Stimulated activated CD4-positive, alpha-beta T cell treated with anti-CD3 and anti-CD28 coated beads, Interleukin-4, amount 100 ng/mL, for 4 hours (primary cell): ENCODE measurements at regions not wholly inside any gene's neighbourhood (a gene's known extent, or its start where the extent isn't known, plus 50 kb on each side); places are given as distances from the start of the nearest gene placed in this dataset.

Experiments
- DNase-seq, 2 experiments: peaks; one replicate each; pipeline ENCODE4 v3.0.0-alpha.2; 2020

DNA sequence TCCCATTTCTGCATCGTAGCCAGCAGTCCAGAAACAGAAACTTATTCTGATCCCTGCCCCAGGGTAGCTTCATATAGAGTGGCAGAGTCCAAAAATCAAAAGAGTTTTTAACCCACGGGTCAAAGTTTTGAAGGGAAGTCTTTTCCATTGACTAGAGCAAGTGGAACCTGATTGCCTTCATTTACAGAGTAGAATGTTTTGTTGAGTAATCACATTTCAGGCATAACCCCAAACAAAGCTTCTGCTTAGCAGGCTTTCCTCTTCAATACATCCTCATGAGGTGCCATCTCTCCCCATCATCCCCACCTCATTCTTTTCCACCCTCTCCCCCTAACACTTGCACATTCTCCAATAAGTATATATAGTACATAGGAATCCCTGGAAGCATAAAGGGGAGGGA is 516.0 kb upstream of the FBXO33 start:
- no peak for DNase-seq

DNA sequence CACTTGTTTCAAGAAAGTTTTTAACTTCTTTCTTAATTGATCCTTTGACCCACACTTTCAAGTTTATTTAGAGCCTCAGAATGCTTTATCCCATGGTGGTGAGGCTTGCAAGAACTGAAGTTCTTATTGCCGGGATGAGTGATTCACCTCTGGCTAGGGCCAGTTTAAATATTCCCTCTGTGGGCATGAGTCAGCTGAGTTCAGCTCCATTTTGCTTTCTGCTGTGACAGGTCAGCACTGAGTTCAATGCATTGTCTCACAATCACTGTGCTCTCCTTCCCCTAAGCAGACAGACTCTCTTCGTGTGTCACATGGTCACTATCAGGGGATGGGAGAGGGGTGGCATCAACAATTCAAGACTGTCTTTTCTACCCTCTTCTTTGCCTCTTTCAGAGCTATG is 514.6 kb upstream of the FBXO33 start:
- DNase-seq, result no peak

DNA sequence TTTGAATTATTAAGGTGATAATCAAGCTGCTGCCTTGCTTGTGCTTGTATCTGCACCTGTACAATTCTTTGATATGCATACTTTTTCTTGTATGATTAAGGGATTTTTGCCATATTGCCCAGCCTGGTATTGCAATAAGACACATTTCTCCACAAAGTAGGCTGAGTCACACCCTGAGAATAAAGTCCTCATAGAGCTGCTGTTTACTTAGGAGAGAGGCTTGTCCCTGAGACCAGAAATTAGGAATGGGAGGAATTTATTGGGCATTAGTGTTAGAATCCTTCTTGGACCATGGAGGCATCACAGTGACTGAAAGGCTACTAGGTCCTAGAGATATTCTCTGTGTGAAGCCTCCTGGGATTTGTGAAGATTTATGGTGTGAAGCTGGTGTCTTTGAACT is 506.8 kb upstream of the FBXO33 start:
- no peak for DNase-seq

DNA sequence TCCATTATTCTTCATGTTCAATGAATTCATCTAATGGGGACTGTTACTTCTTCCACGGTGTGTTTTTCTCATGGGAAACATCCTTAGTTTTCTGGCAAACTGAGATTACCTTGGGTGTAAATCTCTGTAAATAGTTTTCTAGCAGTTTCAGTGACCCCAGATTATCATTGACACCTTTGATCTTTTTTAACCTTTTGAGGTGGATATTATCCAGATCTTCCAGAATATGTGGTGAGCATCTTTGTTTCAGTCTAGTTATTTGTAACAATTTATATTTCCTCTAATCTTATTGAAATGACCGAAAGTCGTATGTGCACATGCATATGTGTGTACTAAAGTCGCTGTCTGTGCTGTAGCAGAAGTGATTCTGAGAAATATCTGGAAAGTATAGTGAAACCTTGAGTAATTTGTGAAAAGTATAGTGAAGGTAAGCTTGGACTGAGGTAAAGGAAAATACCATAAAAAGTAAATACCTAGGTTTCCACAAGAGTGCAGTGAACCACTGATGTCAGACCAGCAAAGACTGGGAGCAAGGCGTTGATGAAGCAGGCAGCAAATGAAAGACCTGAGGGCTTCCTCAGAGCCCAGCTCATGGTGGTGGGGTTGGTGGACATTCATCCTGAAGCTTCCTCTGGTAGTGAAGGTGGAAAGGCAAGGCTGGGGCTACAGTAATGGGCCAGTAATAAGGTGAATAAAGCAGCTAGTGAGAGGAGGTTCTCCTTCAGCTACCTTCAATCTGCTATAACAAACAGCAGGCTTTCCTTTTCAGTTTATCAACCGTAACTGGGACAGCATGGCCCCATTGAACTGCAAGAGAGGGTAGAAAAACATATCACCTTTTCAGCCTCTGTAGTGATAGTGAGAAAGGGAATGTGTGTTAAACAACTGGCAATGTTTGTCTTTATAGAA is 480.2 kb upstream of the FBXO33 start:
- DNase-seq, result no peak

- no peak for DNase-seq
Observed at GRCh38 chr14:39897657-39898056, 465.4 kb upstream of the FBXO33 start.

GRCh38 chr14:39890026-39890425 is 457.8 kb upstream of the FBXO33 start:
- no peak for DNase-seq

DNA sequence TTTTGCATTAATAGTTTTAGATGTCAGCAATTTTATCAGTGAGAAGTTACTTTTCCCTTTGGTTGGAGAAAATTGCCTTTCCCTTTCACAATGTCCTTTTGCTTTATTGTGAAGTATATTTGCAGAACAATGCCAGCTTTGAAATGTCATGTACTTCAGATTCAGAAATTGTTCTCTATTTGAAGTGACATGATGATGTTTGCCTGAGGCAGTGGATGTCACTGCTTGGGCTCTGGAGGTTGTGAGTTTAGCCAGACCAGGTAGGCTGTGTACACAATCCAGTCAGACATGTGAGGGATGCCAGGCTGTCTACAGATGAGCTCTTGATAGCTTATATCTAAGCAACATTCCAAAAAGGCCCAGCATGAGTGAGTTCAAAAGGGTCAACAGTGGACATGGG is 451.9 kb upstream of the FBXO33 start:
- DNase-seq, result no peak

GRCh38 chr14:39880965-39881364 is 448.7 kb upstream of the FBXO33 start:
- DNase-seq, result no peak

- DNase-seq, result no peak
Observed at GRCh38 chr14:39880106-39880695, 448.0 kb upstream of the FBXO33 start.

DNA sequence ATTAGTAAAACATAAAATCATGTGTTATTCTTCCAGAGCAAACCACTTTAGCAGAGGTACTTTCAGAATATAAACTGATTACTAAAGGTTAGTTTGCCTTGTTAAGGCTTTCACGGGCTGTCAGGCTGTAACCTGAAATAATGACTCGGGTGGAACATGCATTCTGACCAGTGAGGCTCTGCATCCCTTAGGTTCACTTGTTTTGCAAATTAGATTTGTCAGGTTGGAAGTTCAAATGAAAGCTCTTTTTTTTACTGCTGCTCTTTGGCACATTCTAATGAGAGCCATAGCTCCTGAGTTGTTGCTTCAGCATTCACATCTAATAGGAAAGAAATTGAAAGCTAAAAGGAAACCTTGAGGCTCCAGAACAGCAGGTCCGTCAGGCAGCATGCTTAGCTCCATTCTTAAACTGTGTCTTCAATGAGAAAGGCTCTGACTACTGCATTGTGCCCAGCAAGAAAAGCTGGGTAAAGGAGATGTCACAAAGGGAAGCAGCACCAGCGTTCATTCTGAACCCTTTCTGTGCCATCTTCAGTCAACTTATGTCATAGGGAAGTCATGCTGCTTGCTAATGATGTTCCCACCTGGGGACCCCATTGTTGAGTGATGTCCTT is 445.5 kb upstream of the FBXO33 start:
- DNase-seq, result no peak

- no peak for DNase-seq
Observed at GRCh38 chr14:39876916-39877315, 444.7 kb upstream of the FBXO33 start.

- no peak for DNase-seq
Observed at GRCh38 chr14:39875028-39875427, 442.8 kb upstream of the FBXO33 start.

GRCh38 chr14:39873791-39874190 is 441.6 kb upstream of the FBXO33 start:
- no peak for DNase-seq

GRCh38 chr14:39868949-39869348 is 436.7 kb upstream of the FBXO33 start:
- DNase-seq, result no peak

DNA sequence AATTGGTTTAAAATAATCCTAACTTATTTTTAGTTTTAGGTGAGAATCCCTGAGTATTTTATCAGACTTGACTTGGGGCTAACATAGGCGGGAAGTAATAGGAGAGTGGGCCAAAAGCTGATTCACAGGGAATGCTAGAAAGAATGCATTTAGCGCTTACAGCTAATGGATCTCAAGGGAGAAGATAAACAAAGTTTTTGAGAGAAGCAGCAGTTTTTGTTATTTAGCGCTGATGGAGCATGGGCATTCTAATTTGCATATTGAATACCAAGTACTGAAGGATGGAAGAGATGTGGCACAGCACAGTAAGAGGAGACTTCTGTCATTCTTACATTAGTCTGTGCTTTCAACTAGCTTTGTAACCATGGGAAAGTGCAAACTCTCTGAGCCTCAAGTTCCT is 436.0 kb upstream of the FBXO33 start:
- no peak for DNase-seq

DNA sequence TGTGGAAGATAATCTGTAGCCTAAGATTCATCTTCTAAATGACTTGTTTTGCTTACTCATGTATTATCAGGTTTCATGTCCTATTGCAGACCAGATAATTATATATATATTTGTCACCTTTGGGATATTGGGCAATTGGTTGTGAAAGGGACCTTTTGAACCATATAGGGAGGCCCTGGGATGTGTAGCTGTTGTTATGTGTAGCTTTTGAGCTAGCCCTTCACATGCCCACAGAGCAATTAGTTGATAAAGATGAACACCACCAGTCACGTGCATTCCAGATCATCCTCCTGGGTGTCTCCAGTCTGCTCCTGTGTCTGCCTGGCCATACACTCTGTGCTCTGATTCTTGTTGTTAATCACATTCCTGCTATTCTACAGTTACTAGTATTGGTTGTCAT is 431.2 kb upstream of the FBXO33 start:
- DNase-seq, result no peak

DNA sequence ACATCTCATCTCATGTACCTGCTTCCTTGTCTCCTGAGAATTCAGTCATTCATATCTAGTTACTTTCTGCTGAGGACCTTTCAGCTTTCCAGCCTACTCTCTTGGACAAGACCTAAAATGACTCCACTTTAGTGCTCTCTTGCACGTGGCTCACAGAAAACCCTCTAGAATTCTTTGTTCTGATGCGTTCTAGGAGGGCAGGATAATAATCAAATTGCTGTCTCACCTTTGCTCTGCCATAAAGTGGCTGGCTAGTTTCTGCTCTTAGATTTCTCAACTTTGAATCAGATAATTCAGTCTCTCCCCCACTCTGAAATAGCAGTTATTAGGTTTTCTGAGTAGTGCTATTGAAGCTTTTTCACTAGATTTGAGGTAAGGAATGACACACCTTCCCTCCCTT is 429.5 kb upstream of the FBXO33 start:
- DNase-seq, result no peak

GRCh38 chr14:39861229-39861600 is 429.0 kb upstream of the FBXO33 start:
- DNase-seq, result no peak

DNA sequence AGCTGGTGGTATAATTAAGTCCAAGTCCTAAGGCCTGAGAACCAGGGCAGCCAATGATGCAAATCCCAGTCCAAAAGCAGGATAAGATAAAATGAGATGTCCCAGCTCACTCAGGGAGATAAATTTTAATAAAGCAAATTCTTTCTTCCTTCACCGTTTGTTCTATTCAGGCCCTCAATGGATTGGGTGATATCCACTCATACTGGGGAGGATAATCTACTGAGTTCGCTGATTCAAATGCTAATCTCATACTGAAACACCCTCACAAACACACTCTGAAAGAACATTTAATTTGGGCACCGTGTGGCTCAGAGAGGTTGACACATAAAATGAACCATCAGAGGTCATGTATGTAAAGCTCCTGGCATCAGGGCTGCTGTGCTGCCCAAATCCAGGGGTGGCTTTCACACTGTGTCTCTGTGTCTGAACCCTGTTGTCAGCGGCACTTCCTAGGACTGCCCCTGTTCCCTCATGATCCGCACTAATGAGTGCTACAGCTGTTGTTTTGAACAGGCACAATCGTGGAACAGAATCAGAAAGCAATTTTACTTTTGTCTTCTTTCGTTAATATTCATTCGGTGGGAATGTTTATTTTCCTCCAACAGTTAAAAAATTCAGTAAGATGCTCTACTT is 428.5 kb upstream of the FBXO33 start:
- DNase-seq, result no peak

GRCh38 chr14:39859314-39859713 is 427.1 kb upstream of the FBXO33 start:
- no peak for DNase-seq

- no peak for DNase-seq
Observed at GRCh38 chr14:39857376-39858055, 425.3 kb upstream of the FBXO33 start.

DNA sequence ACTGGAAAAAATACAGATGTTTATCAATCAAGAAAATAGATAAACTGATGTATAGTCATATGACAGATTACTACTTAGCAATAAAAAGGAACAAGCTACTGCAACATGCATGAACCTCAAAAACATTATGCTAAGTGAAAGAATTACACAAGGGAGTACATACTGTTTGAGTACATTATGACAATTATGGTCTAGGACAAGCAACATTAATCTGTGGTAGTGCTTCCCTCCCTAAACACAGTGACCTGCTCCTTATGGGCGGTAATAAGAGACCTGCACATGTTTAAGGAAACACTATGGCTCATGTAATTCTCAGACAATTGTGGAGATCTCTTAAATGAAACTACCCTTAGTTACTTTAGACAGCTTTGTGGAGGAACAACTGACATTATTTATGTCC is 421.2 kb upstream of the FBXO33 start:
- DNase-seq, result no peak

DNA sequence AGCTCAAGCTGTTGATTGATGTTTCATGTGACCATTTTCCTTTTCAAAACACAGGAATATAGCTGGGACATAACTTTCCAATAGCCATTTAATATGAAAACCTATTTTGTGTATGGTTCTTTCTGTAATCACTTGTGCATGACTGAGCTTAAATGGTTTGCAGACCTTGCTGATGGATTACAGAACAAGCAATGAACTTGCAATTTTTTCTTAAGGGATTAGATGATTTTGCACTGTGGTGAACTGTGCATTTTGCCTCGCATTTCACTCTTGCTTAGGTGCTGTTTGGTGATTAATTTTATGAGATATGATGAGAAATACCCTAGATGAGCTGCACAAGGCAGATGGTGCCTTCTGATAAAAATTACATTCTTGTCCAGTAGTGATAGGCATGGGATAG is 419.0 kb upstream of the FBXO33 start:
- DNase-seq, result no peak
